ENCODE measurements at regions not wholly inside any gene's neighbourhood (a gene's known extent, or its start where the extent isn't known, plus 50 kb on each side); places are given as distances from the start of the nearest gene placed in this dataset.

- no peak for TF ChIP-seq ZBTB17 (tag by site-specific recombination; IDR thresholded peaks at IDR 0.05)
- no peak for TF ChIP-seq TCF7L2 (IDR thresholded peaks at IDR 0.05; ENCODE audit: borderline replicate concordance, low read depth, low read length)
These were observed 350.8 kb downstream of the SLC16A7 start for GRCh38 chr12:59946635-59947034.

Measured in HEK293 (cell line).